AG09319 (cell line): ENCODE measurements at regions not wholly inside any gene's neighbourhood (a gene's known extent, or its start where the extent isn't known, plus 50 kb on each side); places are given as distances from the start of the nearest gene placed in this dataset.
"Not testable (repeated sequence)": the region's sequence is repeated elsewhere in the genome, so short reads cannot be mapped to it uniquely, and the experiment has no call there.

ENCODE experiments used
- DNase-seq: peaks from one replicate; pipeline ENCODE4 v3.0.0-alpha.2; 2010; ENCODE audit warnings: low read depth; ENCODE audit errors: extremely low read depth
- CTCF ChIP-seq: IDR thresholded peaks from 2 replicates; pipeline ENCODE4 v1.5.1; 2011; ENCODE audit warnings: low read depth, mild to moderate bottlenecking, inconsistent platforms, low read length, moderate library complexity

- no peak for TF ChIP-seq CTCF
These were observed 308.0 kb downstream of the CCDC74A start for GRCh38 chr2:131835621-131836091.

GRCh38 chr2:131836116-131836515 lies 308.4 kb downstream of the CCDC74A start:
- DNase-seq = not testable (repeated sequence)

More at GRCh38 chr2:131835621-131836091, 308.0 kb downstream of the CCDC74A start:
- DNase-seq = no peak

GRCh38 chr2:131844044-131844443 lies 316.4 kb downstream of the CCDC74A start:
- DNase-seq = not testable (repeated sequence)

- DNase-seq = not testable (repeated sequence)
These were observed 305.6 kb downstream of the ANKRD30BL start for GRCh38 chr2:131856202-131856601.

GRCh38 chr2:131858197-131858596 lies 303.6 kb downstream of the ANKRD30BL start:
- peak; percentile 19 for TF ChIP-seq CTCF
- DNase-seq = not testable (repeated sequence)
